ENCODE measurements at regions not wholly inside any gene's neighbourhood (a gene's known extent, or its start where the extent isn't known, plus 50 kb on each side); places are given as distances from the start of the nearest gene placed in this dataset.

- no peak overlapping the region for H3K27ac ChIP-seq (ENCODE audit: insufficient read length, low read depth, low read length)
- peaks cover 10 to 17% (median 14%) of the 10 kb centered on the region in 3 experiments; a peak in 6 of 7 replicates for H3K36me3 Mint-ChIP-seq (ENCODE audit: insufficient read depth in 1 of 3, low read depth in 3 of 3)
- no CpG with 5 or more reads among the region's 3 CpGs for WGBS (ENCODE audit: extremely low coverage, insufficient read length, low lambda C conversion rate)
These were observed 150.6 kb upstream of the EDIL3 start for GRCh38 chr5:84535281-84535680.

More at GRCh38 chr5:84535281-84535680, 150.6 kb upstream of the EDIL3 start:
- no peak overlapping the region for H2BK20ac ChIP-seq (ENCODE audit: low read depth, low read length, poor library complexity, severe bottlenecking)
- no peaks in the 10 kb centered on the region for H3K79me2 ChIP-seq (ENCODE audit: insufficient read depth, low read length)
- no peak for DNase-seq
- Mint-ChIP-seq H3K27ac (no peak overlapping the region), H3K4me3 (no peak overlapping the region), H3K27me3 (ENCODE audit: low read depth) (no peaks in the 10 kb centered on the region), H3K9me3 (peaks cover 15 to 16% of the 10 kb centered on the region in 2 experiments), H3K4me1 (peaks cover 4 to 14% of the 10 kb centered on the region in 2 experiments; a peak in 3 of 4 replicates)
- H3K4me2 ChIP-seq (ENCODE audit: insufficient read depth, insufficient read length, low read length): no peak overlapping the region
- H3K9me3 ChIP-seq (ENCODE audit: control insufficient read depth, low read depth, low read length): no peaks in the 10 kb centered on the region
- no peak overlapping the region for H2AFZ ChIP-seq (ENCODE audit: low read length)
- H3K56ac ChIP-seq (ENCODE audit: insufficient read length, low read depth, low read length): no peak overlapping the region
- H2BK120ac ChIP-seq (ENCODE audit: low read depth, low read length, poor library complexity, severe bottlenecking): no peak overlapping the region
- TF ChIP-seq, protein P1, sequence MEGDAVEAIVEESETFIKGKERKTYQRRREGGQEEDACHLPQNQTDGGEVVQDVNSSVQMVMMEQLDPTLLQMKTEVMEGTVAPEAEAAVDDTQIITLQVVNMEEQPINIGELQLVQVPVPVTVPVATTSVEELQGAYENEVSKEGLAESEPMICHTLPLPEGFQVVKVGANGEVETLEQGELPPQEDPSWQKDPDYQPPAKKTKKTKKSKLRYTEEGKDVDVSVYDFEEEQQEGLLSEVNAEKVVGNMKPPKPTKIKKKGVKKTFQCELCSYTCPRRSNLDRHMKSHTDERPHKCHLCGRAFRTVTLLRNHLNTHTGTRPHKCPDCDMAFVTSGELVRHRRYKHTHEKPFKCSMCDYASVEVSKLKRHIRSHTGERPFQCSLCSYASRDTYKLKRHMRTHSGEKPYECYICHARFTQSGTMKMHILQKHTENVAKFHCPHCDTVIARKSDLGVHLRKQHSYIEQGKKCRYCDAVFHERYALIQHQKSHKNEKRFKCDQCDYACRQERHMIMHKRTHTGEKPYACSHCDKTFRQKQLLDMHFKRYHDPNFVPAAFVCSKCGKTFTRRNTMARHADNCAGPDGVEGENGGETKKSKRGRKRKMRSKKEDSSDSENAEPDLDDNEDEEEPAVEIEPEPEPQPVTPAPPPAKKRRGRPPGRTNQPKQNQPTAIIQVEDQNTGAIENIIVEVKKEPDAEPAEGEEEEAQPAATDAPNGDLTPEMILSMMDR (conservative IDR thresholded peaks at IDR 0.05): no peak
- H2BK12ac ChIP-seq (ENCODE audit: insufficient read length, low read depth, low read length): no peak overlapping the region
- no peak overlapping the region for H3K23ac ChIP-seq (ENCODE audit: insufficient read length, low read depth, low read length)
- H3K79me1 ChIP-seq (ENCODE audit: insufficient read depth, low read depth, low read length, poor library complexity, severe bottlenecking): no peaks in the 10 kb centered on the region
- H3K14ac ChIP-seq (ENCODE audit: insufficient read depth, low read length): no peak overlapping the region
- H2BK5ac ChIP-seq (ENCODE audit: insufficient read length, low read length): no peak overlapping the region
- H3K27me3 ChIP-seq (ENCODE audit: insufficient read depth, low read length): no peaks in the 10 kb centered on the region
- H3K4ac ChIP-seq (ENCODE audit: low read depth, low read length): no peak overlapping the region
- no peaks in the 10 kb centered on the region for H3K23me2 ChIP-seq (ENCODE audit: insufficient read length, low read depth, low read length, poor library complexity, severe bottlenecking)
- no peak overlapping the region for H4K91ac ChIP-seq (ENCODE audit: insufficient read length, low read depth, low read length)
- no peak overlapping the region for H4K8ac ChIP-seq (replicated peaks; ENCODE audit: insufficient read length, low read depth, low read length)
- H4K20me1 ChIP-seq (ENCODE audit: control insufficient read depth, insufficient read depth, insufficient read length): no peaks in the 10 kb centered on the region
- H2AK5ac ChIP-seq (ENCODE audit: insufficient read length, low read length): no peak overlapping the region
- no peaks in the 10 kb centered on the region for H3K4me1 ChIP-seq (ENCODE audit: insufficient read depth, low read length)
- H2BK15ac ChIP-seq (ENCODE audit: low read depth, low read length): no peak overlapping the region
- no peak overlapping the region for H3K18ac ChIP-seq (ENCODE audit: insufficient read length, low read depth, low read length)
- H4K5ac ChIP-seq (ENCODE audit: insufficient read length, low read depth, low read length): no peak overlapping the region
- H3T11ph ChIP-seq (ENCODE audit: low read length): no peak overlapping the region
- H3K9ac ChIP-seq (ENCODE audit: extremely low read depth, insufficient read length, low read length): no peak overlapping the region
